WTC11 (cell line): ENCODE measurements at regions not wholly inside any gene's neighbourhood (a gene's known extent, or its start where the extent isn't known, plus 50 kb on each side); places are given as distances from the start of the nearest gene placed in this dataset.

Experiments
- ATAC-seq: fragments of 200-7000 bp; cut with Tn5 transposase; 2 replicates; pipeline ENCODE4 v1.10.0; 2021; ENCODE audit warnings: mild to moderate bottlenecking, moderate library complexity
- CTCF ChIA-PET: fragments of 300-600 bp; sonication (Branson Sonifier 250); formaldehyde crosslinking; loops from one replicate; lab custom pipeline; 2021; ENCODE audit warnings: antibody characterized with exemption; lab: Charles Lee
- POLR2A ChIA-PET: fragments of 350-600 bp; sonication (Branson Sonifier 250); formaldehyde crosslinking; loops from one replicate; lab custom pipeline; 2021; ENCODE audit warnings: antibody characterized with exemption; lab: Charles Lee
- DNase-seq: peaks from one replicate; pipeline ENCODE4 v3.0.0; 2021; ENCODE audit warnings: low spot score
- H3K27ac Mint-ChIP-seq: 2 replicates; pipeline ENCODE4 v1.8.0; 2021; ENCODE audit warnings: mixed read lengths
- H3K27me3 Mint-ChIP-seq: 2 replicates; pipeline ENCODE4 v1.8.0; 2021; ENCODE audit warnings: low read depth, mild to moderate bottlenecking, moderate library complexity, mixed read lengths
- H3K36me3 Mint-ChIP-seq: 2 replicates; pipeline ENCODE4 v1.8.0; 2021; ENCODE audit warnings: mixed read lengths
- H3K4me1 Mint-ChIP-seq: 2 replicates; pipeline ENCODE4 v1.8.0; 2022; ENCODE audit warnings: mixed read lengths
- H3K4me3 Mint-ChIP-seq: 2 replicates; pipeline ENCODE4 v1.8.0; 2021; ENCODE audit warnings: mild to moderate bottlenecking, moderate library complexity, mixed read lengths
- H3K9me3 Mint-ChIP-seq: 2 replicates; pipeline ENCODE4 v1.8.0; 2021; ENCODE audit warnings: mixed read lengths
- MXD4 ChIP-seq: fragments of 250-450 bp; sonication (Bioruptor Pico); IDR thresholded peaks from 2 replicates; pipeline ENCODE4 v1.8.0; 2021; ENCODE audit warnings: mild to moderate bottlenecking, moderate library complexity, borderline replicate concordance
- OVOL2 ChIP-seq: fragments of 250-450 bp; sonication (Bioruptor Pico); IDR thresholded peaks from 2 replicates; pipeline ENCODE4 v1.9.0; 2021; ENCODE audit warnings: mild to moderate bottlenecking, borderline replicate concordance
- TEAD1 ChIP-seq: sonication (generic); formaldehyde crosslinking; IDR thresholded peaks from 2 replicates; pipeline ENCODE4 v1.8.0; 2022; ENCODE audit warnings: mild to moderate bottlenecking, missing genetic modification reagents
- ZNF232 ChIP-seq: sonication (generic); formaldehyde crosslinking; IDR thresholded peaks from 2 replicates; pipeline ENCODE4 v1.8.0; 2022; ENCODE audit warnings: mild to moderate bottlenecking, missing genetic modification reagents
- TF ChIP-seq, protein P1 (sequence below): sonication (generic); formaldehyde crosslinking; IDR thresholded peaks from 2 replicates; pipeline ENCODE4 v1.8.1; 2022; ENCODE audit warnings: low read depth, missing genetic modification reagents, borderline replicate concordance
- TF ChIP-seq, protein P2 (sequence below): fragments of 250-450 bp; sonication (Bioruptor Pico); IDR thresholded peaks from 2 replicates; pipeline ENCODE4 v1.9.0; 2021; ENCODE audit warnings: mild to moderate bottlenecking
- TF ChIP-seq, protein P3 (sequence below): sonication (generic); formaldehyde crosslinking; IDR thresholded peaks from 2 replicates; pipeline ENCODE4 v1.8.1; 2022; ENCODE audit warnings: low read depth, mild to moderate bottlenecking, moderate library complexity, missing genetic modification reagents, borderline replicate concordance
- TF ChIP-seq, protein P4 (sequence below): sonication (generic); formaldehyde crosslinking; IDR thresholded peaks from 2 replicates; pipeline ENCODE4 v1.8.0; 2023; ENCODE audit warnings: missing genetic modification reagents, mild to moderate bottlenecking, borderline replicate concordance
- TF ChIP-seq, protein P5 (sequence below): sonication (generic); formaldehyde crosslinking; conservative IDR thresholded peaks from 2 replicates; pipeline ENCODE4 v1.8.1; 2023; ENCODE audit warnings: mild to moderate bottlenecking, low read depth, missing genetic modification reagents, moderate library complexity
- TF ChIP-seq, protein P6 (sequence below): sonication (generic); formaldehyde crosslinking; IDR thresholded peaks from 2 replicates; pipeline ENCODE4 v1.8.1; 2022; ENCODE audit warnings: missing genetic modification reagents, borderline replicate concordance
- TF ChIP-seq, protein P7 (sequence below): fragments of 250-450 bp; sonication (Bioruptor Pico); IDR thresholded peaks from 2 replicates; pipeline ENCODE4 v1.9.0; 2021; ENCODE audit warnings: moderate library complexity, mild to moderate bottlenecking, inconsistent platforms, borderline replicate concordance
- TF ChIP-seq, protein P8 (sequence below): sonication (generic); formaldehyde crosslinking; IDR thresholded peaks from 2 replicates; pipeline ENCODE4 v1.8.1; 2022; ENCODE audit warnings: mild to moderate bottlenecking, missing genetic modification reagents, moderate library complexity, borderline replicate concordance
- TF ChIP-seq, protein P9 (sequence below): fragments of 250-450 bp; sonication (Bioruptor Pico); IDR thresholded peaks from 2 replicates; pipeline ENCODE4 v1.9.0; 2021; ENCODE audit warnings: mild to moderate bottlenecking, borderline replicate concordance

DNA sequence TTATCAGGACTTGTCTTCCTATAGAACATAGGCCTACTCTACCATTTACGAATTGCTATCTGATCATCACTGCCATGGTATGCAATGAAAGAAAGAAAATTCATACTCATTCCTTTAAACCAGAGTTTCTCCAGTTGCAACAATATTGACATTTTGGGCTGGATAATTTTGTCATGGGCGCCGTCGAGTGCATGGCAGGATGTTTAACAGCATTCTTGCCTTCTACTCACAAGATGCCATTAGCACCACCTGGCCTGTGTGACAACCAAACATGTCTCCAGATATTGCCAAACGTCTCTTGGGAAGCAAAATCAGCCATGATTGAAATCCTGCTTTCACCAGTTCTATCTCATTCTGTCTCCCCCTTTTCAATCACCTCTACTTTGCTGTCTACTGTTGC lies 63.6 kb upstream of the ARHGAP24 start (continued):
- TF ChIP-seq, protein P1, sequence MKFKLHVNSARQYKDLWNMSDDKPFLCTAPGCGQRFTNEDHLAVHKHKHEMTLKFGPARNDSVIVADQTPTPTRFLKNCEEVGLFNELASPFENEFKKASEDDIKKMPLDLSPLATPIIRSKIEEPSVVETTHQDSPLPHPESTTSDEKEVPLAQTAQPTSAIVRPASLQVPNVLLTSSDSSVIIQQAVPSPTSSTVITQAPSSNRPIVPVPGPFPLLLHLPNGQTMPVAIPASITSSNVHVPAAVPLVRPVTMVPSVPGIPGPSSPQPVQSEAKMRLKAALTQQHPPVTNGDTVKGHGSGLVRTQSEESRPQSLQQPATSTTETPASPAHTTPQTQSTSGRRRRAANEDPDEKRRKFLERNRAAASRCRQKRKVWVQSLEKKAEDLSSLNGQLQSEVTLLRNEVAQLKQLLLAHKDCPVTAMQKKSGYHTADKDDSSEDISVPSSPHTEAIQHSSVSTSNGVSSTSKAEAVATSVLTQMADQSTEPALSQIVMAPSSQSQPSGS (CRISPR knock-in tag), result no peak
- TF ChIP-seq, protein P2, sequence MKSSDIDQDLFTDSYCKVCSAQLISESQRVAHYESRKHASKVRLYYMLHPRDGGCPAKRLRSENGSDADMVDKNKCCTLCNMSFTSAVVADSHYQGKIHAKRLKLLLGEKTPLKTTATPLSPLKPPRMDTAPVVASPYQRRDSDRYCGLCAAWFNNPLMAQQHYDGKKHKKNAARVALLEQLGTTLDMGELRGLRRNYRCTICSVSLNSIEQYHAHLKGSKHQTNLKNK (CRISPR knock-in tag), result no peak

DNA sequence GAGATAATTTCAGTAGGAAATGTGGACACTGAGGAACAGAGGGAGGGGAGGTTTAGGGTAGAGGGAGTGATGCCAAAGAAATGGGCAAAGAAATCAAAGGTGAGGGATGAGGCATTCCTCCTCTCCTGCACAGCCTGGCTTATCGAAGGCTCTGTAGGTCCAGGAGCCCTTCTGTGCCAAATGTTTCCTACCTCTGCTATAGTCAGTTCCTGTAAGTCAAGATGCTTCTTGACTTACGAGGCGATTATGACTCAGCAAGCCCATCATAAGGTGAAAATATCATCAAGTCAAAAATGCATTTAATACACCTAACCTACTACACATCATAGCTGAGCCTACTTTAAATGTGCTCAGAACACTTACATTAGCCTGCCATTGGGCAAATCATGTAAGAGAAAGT lies 60.0 kb upstream of the ARHGAP24 start:
- Mint-ChIP-seq H3K4me3 (no peak overlapping the region), H3K9me3 (no peaks in the 10 kb centered on the region), H3K27me3 (no peaks in the 10 kb centered on the region), H3K36me3 (no peaks in the 10 kb centered on the region)
- TF ChIP-seq, protein P3, sequence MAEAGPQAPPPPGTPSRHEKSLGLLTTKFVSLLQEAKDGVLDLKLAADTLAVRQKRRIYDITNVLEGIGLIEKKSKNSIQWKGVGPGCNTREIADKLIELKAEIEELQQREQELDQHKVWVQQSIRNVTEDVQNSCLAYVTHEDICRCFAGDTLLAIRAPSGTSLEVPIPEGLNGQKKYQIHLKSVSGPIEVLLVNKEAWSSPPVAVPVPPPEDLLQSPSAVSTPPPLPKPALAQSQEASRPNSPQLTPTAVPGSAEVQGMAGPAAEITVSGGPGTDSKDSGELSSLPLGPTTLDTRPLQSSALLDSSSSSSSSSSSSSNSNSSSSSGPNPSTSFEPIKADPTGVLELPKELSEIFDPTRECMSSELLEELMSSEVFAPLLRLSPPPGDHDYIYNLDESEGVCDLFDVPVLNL (CRISPR knock-in tag), result no peak
- TF ChIP-seq, protein P4, sequence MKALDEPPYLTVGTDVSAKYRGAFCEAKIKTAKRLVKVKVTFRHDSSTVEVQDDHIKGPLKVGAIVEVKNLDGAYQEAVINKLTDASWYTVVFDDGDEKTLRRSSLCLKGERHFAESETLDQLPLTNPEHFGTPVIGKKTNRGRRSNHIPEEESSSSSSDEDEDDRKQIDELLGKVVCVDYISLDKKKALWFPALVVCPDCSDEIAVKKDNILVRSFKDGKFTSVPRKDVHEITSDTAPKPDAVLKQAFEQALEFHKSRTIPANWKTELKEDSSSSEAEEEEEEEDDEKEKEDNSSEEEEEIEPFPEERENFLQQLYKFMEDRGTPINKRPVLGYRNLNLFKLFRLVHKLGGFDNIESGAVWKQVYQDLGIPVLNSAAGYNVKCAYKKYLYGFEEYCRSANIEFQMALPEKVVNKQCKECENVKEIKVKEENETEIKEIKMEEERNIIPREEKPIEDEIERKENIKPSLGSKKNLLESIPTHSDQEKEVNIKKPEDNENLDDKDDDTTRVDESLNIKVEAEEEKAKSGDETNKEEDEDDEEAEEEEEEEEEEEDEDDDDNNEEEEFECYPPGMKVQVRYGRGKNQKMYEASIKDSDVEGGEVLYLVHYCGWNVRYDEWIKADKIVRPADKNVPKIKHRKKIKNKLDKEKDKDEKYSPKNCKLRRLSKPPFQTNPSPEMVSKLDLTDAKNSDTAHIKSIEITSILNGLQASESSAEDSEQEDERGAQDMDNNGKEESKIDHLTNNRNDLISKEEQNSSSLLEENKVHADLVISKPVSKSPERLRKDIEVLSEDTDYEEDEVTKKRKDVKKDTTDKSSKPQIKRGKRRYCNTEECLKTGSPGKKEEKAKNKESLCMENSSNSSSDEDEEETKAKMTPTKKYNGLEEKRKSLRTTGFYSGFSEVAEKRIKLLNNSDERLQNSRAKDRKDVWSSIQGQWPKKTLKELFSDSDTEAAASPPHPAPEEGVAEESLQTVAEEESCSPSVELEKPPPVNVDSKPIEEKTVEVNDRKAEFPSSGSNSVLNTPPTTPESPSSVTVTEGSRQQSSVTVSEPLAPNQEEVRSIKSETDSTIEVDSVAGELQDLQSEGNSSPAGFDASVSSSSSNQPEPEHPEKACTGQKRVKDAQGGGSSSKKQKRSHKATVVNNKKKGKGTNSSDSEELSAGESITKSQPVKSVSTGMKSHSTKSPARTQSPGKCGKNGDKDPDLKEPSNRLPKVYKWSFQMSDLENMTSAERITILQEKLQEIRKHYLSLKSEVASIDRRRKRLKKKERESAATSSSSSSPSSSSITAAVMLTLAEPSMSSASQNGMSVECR (CRISPR knock-in tag), result no peak
- TF ChIP-seq, all 79 proteins: peak for 0
- ChIA-PET POLR2A (no interaction called here), CTCF (no interaction called here)
- Mint-ChIP-seq H3K4me1 (no peaks in the 10 kb centered on the region), H3K27ac (no peak overlapping the region)
- ATAC-seq (no peak), DNase-seq (no peak)

DNA sequence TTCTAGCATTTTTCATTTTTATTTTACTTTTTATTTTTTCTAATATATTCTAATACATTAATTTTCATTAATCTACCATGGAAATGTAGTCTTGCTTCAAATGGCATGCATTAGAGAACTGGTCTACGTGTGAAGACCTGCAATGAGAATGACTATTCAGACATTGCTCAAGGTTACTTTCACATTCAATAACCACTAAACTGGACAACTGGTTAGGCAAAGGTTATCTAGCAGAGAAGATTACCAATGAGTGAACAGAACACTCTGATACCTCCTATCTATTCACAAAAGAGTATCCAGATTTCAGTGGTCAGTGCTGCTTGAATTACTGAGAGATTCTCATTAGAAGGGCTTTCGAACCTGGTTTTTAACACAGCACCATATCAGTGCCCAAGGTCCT lies 58.9 kb upstream of the ARHGAP24 start:
- H3K4me1 Mint-ChIP-seq, result no peaks in the 10 kb centered on the region
- H3K4me3 Mint-ChIP-seq, result no peak overlapping the region
- H3K9me3 Mint-ChIP-seq, result no peaks in the 10 kb centered on the region
- ATAC-seq, result no peak
- ChIA-PET POLR2A (no interaction called here), CTCF (no interaction called here)
- no peaks in the 10 kb centered on the region for H3K27me3 Mint-ChIP-seq
- no peaks in the 10 kb centered on the region for H3K36me3 Mint-ChIP-seq
- no peak for DNase-seq
- no peak overlapping the region for H3K27ac Mint-ChIP-seq
- TF ChIP-seq, protein P5, sequence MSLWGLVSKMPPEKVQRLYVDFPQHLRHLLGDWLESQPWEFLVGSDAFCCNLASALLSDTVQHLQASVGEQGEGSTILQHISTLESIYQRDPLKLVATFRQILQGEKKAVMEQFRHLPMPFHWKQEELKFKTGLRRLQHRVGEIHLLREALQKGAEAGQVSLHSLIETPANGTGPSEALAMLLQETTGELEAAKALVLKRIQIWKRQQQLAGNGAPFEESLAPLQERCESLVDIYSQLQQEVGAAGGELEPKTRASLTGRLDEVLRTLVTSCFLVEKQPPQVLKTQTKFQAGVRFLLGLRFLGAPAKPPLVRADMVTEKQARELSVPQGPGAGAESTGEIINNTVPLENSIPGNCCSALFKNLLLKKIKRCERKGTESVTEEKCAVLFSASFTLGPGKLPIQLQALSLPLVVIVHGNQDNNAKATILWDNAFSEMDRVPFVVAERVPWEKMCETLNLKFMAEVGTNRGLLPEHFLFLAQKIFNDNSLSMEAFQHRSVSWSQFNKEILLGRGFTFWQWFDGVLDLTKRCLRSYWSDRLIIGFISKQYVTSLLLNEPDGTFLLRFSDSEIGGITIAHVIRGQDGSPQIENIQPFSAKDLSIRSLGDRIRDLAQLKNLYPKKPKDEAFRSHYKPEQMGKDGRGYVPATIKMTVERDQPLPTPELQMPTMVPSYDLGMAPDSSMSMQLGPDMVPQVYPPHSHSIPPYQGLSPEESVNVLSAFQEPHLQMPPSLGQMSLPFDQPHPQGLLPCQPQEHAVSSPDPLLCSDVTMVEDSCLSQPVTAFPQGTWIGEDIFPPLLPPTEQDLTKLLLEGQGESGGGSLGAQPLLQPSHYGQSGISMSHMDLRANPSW (CRISPR knock-in tag), result no peak
- no peak for TF ChIP-seq OVOL2 (CRISPR knock-in tag)
- TF ChIP-seq, protein P6, sequence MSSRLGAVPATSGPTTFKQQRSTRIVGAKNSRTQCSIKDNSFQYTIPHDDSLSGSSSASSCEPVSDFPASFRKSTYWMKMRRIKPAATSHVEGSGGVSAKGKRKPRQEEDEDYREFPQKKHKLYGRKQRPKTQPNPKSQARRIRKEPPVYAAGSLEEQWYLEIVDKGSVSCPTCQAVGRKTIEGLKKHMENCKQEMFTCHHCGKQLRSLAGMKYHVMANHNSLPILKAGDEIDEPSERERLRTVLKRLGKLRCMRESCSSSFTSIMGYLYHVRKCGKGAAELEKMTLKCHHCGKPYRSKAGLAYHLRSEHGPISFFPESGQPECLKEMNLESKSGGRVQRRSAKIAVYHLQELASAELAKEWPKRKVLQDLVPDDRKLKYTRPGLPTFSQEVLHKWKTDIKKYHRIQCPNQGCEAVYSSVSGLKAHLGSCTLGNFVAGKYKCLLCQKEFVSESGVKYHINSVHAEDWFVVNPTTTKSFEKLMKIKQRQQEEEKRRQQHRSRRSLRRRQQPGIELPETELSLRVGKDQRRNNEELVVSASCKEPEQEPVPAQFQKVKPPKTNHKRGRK (CRISPR knock-in tag), result no peak
- TF ChIP-seq, protein P7, sequence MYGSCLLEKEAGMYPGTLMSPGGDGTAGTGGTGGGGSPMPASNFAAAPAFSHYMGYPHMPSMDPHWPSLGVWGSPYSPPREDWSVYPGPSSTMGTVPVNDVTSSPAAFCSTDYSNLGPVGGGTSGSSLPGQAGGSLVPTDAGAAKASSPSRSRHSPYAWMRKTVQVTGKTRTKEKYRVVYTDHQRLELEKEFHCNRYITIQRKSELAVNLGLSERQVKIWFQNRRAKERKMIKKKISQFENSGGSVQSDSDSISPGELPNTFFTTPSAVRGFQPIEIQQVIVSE, result no peak
- TF ChIP-seq, protein P8, sequence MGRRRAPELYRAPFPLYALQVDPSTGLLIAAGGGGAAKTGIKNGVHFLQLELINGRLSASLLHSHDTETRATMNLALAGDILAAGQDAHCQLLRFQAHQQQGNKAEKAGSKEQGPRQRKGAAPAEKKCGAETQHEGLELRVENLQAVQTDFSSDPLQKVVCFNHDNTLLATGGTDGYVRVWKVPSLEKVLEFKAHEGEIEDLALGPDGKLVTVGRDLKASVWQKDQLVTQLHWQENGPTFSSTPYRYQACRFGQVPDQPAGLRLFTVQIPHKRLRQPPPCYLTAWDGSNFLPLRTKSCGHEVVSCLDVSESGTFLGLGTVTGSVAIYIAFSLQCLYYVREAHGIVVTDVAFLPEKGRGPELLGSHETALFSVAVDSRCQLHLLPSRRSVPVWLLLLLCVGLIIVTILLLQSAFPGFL (CRISPR knock-in tag), result no peak
- no peak for TF ChIP-seq MXD4
- TF ChIP-seq ZNF232 (CRISPR knock-in tag), result no peak
- no peak for TF ChIP-seq TEAD1 (CRISPR knock-in tag)
- TF ChIP-seq, protein P9, sequence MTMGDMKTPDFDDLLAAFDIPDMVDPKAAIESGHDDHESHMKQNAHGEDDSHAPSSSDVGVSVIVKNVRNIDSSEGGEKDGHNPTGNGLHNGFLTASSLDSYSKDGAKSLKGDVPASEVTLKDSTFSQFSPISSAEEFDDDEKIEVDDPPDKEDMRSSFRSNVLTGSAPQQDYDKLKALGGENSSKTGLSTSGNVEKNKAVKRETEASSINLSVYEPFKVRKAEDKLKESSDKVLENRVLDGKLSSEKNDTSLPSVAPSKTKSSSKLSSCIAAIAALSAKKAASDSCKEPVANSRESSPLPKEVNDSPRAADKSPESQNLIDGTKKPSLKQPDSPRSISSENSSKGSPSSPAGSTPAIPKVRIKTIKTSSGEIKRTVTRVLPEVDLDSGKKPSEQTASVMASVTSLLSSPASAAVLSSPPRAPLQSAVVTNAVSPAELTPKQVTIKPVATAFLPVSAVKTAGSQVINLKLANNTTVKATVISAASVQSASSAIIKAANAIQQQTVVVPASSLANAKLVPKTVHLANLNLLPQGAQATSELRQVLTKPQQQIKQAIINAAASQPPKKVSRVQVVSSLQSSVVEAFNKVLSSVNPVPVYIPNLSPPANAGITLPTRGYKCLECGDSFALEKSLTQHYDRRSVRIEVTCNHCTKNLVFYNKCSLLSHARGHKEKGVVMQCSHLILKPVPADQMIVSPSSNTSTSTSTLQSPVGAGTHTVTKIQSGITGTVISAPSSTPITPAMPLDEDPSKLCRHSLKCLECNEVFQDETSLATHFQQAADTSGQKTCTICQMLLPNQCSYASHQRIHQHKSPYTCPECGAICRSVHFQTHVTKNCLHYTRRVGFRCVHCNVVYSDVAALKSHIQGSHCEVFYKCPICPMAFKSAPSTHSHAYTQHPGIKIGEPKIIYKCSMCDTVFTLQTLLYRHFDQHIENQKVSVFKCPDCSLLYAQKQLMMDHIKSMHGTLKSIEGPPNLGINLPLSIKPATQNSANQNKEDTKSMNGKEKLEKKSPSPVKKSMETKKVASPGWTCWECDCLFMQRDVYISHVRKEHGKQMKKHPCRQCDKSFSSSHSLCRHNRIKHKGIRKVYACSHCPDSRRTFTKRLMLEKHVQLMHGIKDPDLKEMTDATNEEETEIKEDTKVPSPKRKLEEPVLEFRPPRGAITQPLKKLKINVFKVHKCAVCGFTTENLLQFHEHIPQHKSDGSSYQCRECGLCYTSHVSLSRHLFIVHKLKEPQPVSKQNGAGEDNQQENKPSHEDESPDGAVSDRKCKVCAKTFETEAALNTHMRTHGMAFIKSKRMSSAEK, result no peak
